ENCODE measurements at regions not wholly inside any gene's neighbourhood (a gene's known extent, or its start where the extent isn't known, plus 50 kb on each side); places are given as distances from the start of the nearest gene placed in this dataset.
"Not testable (repeated sequence)": the region's sequence is repeated elsewhere in the genome, so short reads cannot be mapped to it uniquely, and the experiment has no call there.

- H3K4me3 ChIP-seq (ENCODE audit: low read depth, low read length); DNase-seq (ENCODE audit: low read depth): not testable (repeated sequence)
These were observed 111.1 kb upstream of the SAMD11 start for GRCh38 chr1:812535-813127.

GRCh38 chr1:814543-814942, 109.2 kb upstream of the SAMD11 start:
- not testable (repeated sequence) for DNase-seq (ENCODE audit: low read depth); H3K4me3 ChIP-seq (ENCODE audit: low read depth, low read length)

- not testable (repeated sequence) for H3K4me3 ChIP-seq (ENCODE audit: low read depth, low read length); DNase-seq (ENCODE audit: low read depth)
These were observed 108.4 kb upstream of the SAMD11 start for GRCh38 chr1:815147-815922.

GRCh38 chr1:817071-817599, 106.6 kb upstream of the SAMD11 start:
- DNase-seq (ENCODE audit: low read depth) = peak; percentile 26
- H3K4me3 ChIP-seq (ENCODE audit: low read depth, low read length) = not testable (repeated sequence)

- DNase-seq (ENCODE audit: low read depth); H3K4me3 ChIP-seq (ENCODE audit: low read depth, low read length): not testable (repeated sequence)
These were observed 105.8 kb upstream of the SAMD11 start for GRCh38 chr1:817658-818617.

GRCh38 chr1:818618-819291, 105.0 kb upstream of the SAMD11 start:
- no peak for DNase-seq (ENCODE audit: low read depth)
- TF ChIP-seq CTCF (IDR thresholded peaks at IDR 0.05; ENCODE audit: low read depth, low read length, missing control alignments) = no peak
- H3K4me3 ChIP-seq (ENCODE audit: low read depth, low read length) = no peak overlapping the region

GRCh38 chr1:820962-821361, 102.8 kb upstream of the SAMD11 start:
- H3K4me3 ChIP-seq (ENCODE audit: low read depth, low read length) = no peak overlapping the region
- TF ChIP-seq CTCF (IDR thresholded peaks at IDR 0.05; ENCODE audit: low read depth, low read length, missing control alignments) = no peak

GRCh38 chr1:826808-827207, 96.9 kb upstream of the SAMD11 start:
- not testable (repeated sequence) for DNase-seq (ENCODE audit: low read depth)
- H3K4me3 ChIP-seq (ENCODE audit: low read depth, low read length) = peak overlapping the region; percentile 76

More at GRCh38 chr1:820962-821361, 102.8 kb upstream of the SAMD11 start:
- DNase-seq (ENCODE audit: low read depth) = no peak

GRCh38 chr1:827211-828063, 96.3 kb upstream of the SAMD11 start:
- H3K4me3 ChIP-seq (ENCODE audit: low read depth, low read length) = peak overlapping the region; percentile 76
- DNase-seq (ENCODE audit: low read depth) = peak; percentile 60

- H3K4me3 ChIP-seq (ENCODE audit: low read depth, low read length); DNase-seq (ENCODE audit: low read depth): not testable (repeated sequence)
These were observed 94.4 kb upstream of the SAMD11 start for GRCh38 chr1:829324-829723.

- not testable (repeated sequence) for DNase-seq (ENCODE audit: low read depth); H3K4me3 ChIP-seq (ENCODE audit: low read depth, low read length)
These were observed 93.8 kb upstream of the SAMD11 start for GRCh38 chr1:829932-830331.

GRCh38 chr1:830750-831149, 93.0 kb upstream of the SAMD11 start:
- H3K4me3 ChIP-seq (ENCODE audit: low read depth, low read length) = not testable (repeated sequence)

More at GRCh38 chr1:830750-831149, 93.0 kb upstream of the SAMD11 start:
- not testable (repeated sequence) for DNase-seq (ENCODE audit: low read depth)
